GM21515 (cell line): ENCODE measurements at regions not wholly inside any gene's neighbourhood (a gene's known extent, or its start where the extent isn't known, plus 50 kb on each side); places are given as distances from the start of the nearest gene placed in this dataset.
"Not testable (repeated sequence)": the region's sequence is repeated elsewhere in the genome, so short reads cannot be mapped to it uniquely, and the experiment has no call there.

Source experiments
- ATAC-seq: cut with Tn5 transposase; IDR thresholded peaks from one replicate; pipeline ENCODE4 v1.9.1; 2021; ENCODE audit not compliant: unreplicated experiment

DNA sequence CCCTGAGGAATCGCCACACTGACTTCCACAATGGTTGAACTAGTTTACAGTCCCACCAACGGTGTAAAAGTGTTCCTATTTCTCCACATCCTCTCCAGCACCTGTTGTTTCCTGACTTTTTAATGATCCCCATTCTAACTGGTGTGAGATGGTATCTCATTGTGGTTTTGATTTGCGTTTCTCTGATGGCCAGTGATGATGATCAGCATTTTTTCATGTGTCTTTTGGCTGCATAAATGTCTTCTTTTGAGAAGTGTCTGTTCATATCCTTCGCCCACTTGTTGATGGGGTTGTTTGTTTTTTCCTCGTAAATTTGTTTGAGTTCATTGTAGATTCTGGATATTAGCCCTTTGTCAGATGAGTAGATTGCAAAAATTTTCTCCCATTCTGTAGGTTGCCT, 223.5 kb downstream of the MAF start:
- ATAC-seq, result not testable (repeated sequence)

DNA sequence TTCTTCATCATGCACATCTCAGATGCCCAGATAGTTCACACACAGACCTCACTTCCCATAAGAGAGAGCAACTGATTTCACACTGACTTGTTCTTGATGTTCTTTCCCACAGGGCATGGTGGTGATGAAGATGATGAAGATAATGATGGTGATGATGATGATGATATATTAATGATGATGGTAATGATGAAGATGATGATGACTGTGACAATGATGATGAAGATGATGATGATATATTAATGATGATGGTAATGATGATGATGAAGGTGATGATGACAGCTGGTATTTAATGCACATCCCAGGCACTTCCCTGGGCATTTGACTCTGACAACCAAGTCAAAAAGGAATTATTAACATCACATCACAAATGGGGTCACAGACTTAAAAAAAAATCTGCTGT, 225.2 kb downstream of the MAF start:
- ATAC-seq, result no peak

DNA sequence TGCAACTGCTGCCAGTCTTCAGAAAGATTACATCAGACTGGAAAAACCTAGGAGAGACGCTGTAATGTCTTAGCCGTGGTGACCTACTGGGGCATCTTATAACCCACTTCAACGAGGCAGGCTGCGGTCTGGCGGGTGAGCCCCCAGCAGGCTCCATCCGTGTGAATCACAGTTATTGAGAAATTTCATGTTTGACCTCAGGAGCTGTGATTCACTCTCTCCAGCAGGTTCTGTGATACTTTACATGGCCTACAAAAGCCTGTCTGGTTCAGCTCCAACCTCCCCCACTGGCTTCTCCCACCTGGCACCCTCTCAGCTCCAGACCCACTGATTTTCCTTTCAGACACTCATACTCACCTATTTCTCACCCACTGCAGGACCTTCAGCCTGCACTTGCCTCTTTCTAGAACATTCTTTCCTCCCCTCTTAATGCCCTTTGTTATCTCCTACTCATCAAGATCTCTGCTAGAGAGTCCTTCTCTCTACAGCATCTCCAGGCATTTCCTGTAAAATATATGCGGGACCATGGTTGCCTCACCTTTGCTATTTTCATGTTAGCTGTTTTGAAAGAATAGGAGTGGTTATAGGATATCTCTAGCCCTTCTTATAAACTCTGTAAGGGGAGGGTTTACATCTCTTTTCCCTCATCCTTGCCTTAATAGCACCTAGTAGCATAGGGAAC, 227.9 kb downstream of the MAF start:
- ATAC-seq, result no peak

DNA sequence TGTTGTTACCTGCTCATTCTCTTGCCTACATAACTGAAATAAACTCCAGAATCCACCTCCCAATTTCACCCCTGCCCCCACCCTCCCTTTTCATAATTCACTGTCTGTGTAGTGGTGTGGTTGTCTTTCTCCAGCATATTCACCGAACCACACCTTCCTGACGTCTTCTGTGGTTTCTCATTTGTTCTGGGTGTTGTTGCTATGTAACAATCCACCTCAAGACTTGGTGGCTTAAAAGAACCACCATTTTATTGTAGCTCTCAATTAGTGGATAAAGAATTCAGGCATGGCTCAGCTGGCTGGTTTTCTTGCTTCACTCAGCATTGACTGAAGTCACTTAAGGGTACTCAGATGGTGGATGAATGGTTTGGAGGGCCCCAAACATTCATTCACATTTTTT, 229.8 kb downstream of the MAF start:
- no peak for ATAC-seq

DNA sequence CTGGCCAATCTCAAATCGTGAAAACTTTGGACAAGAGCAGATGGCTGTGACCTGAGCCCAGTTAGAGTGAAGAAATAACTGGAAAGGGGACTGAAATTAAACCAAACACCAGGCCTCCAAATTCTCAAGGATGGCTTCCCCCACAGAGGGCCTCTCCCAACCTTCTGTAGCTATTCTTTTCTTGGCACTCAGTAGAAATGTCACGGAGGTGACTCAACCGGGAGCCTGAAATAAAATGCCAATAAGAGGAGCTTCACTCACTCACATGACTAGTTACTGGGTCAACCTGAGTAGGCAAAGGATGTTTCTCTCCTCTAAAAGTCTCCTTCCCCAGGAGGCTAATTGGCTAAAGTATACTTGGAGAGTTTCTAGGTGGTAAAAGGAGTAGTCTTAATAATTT, 230.7 kb downstream of the MAF start:
- ATAC-seq, result no peak

DNA sequence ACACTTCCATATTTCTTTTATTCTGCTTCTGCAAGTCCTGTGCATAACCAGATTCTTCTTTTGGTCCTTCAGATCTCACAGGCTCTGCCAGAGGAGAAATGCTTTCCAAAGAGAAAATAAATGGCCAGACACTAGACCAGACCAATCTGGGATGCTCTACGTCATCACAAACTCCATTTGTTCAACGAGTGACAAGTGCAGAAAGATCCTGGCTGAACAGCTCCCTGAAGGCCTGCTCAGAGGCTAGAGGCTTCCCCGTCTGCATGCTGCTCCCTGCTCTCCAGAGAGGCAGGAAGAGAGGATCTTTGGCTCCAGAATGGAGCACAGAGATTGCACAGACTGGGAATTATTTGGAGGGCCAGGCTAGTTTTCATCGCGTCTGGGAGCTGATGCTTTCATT, 232.7 kb downstream of the MAF start:
- no peak for ATAC-seq

DNA sequence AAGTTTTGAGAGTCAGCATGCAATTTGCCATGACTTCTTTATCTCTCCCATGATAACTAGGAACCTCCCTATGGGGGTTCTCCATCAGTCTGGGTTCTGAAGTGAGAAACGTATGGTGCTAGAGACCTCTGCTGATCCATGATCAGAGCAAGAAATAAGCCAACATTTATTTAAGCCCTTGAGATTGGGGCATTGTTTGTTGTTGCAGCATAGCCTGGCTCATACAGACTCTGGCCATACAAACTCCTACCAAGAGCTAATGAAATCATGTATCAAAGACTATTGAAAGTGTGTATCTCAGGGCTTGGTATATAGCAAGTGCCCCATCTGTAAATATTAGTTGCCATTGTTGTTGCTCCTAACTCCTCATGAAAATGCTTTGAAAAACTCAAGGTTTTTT, 233.9 kb downstream of the MAF start:
- no peak for ATAC-seq

DNA sequence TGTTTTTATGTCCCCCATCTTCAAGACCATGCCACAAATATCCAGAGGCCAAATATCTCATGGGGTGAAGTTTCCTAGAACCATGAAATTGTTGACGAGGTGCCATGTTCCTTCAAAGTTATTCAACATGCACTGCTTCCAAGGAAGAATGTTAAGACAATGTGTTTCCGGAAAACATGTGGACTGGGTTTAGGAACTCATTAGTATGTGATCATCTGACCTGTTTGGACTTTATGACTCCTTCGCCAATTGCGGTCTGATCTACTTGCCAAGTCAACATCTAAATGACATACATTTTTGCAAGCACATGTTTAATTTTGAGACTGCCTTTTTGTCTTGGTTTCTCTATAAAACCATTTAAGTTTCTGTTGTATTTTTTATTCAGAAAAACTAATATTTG, 234.8 kb downstream of the MAF start:
- no peak for ATAC-seq

DNA sequence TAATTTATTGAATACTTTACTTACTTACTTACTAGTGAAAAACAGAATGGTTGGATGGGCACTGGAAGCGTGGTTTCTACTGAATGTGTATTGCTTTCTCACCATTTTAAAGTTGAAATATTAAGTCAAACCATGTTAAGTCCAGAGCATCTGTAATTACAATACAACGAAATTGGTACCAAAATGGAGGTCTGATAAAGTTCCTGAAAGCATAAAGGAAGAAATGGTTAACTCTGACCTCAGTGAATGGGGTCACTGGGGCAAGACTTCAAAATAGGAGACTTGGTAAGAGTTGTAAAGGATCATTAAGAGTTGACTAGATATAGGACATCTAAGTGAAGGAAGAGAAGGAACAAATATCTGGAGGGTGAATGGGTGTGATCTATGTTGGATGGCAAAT, 237.1 kb downstream of the MAF start:
- no peak for ATAC-seq

DNA sequence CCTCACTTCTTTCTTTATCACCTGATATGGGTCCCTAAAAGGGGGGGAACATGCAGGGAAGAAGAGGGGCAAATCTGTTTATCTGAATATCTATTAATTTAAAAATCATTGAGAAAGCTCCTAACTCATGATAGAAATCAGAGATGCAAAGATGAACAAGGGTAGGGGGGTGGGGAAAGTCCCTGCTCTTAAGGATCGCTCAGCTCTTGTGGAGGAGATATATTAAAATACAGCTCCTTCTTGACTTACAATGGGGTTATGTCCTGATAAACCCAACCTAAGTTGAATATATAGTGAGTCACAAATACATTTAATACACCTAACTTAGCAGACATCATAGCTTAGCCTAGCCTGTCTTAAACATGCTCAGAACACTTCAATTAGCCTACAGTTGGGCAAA, 237.5 kb downstream of the MAF start:
- no peak for ATAC-seq

DNA sequence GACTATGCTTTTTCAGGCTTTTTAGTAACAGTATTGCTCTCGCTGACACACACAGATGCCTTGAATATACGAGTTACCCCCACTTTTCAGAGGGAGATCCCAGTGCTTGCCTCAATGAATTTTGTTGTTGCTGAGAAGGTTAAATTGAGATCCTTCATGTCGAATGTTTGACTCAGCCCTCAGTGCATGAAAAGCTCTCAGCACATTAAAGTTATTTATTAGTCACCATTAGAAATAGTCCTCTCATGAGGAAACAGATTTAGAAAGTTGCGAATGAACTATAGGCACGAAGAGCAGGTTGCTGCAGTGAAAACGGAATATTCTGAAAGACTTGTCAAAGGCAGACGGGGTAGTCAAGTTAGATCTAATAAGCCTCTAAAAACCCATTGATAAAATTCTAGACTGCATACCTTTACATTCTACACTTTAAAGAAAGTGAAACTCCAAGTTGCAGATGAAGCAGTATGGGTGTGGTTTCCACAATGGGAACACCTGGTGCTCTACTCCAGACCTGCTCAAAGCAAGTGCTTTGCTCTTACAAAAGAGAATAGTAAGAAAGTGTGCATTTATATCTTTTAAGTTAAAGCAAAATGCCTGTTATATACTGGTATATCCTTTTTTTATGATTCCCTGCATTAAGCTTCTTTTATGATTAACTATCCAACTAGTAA, 238.1 kb downstream of the MAF start:
- no peak for ATAC-seq

DNA sequence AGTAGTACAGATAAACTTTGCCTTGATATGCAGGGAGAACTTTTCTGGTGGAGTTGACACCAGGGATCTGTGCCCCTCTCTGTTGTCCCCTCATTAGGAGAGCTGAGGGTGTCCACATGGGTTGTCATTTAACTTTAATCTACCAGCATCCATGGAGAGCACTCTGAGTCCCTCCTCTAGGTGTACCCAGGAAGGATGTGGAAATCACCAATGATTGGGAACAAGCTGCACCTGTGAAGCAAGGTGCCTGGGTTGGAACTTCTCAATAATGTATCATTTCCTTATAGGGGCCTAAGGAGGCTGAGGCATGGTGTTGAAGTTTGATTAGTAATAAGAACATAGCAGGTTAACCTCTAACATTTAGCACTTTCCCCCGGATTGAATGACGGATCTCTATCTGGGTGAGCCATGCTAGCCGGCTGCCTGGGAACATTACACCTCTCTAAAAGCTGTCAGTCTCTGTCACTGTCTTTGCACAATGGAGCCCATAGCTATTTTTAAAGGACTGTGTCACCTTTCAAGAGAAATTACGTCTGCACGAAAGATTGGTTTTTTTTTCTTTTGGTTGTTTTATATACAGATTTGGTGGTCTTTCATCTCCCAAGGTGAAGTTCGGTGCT, 239.3 kb downstream of the MAF start:
- no peak for ATAC-seq

DNA sequence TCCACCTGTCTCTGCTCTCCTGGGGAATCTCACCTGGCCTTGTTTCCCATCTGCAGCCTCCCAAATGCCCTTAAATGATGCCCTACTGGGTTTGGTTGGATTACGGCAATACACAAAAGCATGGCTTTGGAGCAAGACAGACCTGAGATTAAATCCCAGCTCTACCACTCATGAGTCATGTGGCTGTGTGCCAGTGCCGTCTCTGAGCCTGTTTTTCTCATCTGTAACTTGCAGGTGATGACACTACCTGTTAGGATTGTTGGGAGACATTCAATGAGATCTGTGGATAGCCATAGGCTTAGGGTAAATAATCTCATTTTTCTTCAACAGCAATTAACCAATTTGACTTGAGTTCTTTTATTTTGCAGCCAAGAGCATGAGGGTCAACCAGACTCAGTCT, 240.3 kb downstream of the MAF start:
- ATAC-seq, result no peak

DNA sequence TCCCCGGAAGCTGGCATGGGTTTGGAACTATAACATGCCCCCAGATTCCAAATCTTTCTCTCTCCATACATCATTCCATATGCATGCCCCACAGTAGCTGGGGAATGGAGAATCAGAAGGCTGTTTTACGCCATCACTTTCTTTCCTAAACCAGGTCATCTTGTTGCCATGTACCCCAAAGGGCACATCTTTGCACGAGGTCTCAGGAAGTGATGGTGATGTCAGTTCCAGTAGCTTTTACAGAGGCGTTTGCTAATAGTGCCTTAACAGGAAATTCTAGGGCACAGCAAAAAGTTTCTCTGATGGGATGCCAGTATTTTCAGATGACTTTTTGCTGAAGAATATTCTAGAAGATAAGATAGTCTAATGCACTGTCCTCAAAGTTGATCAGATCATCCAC, 241.5 kb downstream of the MAF start:
- ATAC-seq, result no peak

DNA sequence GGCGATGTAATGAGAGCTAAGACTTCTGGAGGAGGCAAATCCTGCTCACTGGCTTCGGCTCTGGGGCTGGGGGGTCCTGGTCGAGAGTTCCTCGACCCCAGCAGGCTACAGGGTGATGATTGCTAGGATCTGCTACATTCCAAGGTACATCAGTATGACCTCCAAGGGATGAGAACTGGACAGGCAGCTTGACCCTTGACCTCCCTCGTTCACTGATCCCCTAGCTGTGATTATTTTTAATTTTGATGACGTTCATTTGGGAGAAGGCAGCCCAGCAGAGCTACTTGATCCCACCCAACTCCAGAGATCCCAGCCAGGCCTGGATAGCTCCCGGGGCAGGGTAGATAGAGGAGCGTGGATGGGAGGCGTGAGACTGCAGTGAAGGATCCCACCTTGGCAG, 242.3 kb downstream of the MAF start:
- ATAC-seq, result no peak

DNA sequence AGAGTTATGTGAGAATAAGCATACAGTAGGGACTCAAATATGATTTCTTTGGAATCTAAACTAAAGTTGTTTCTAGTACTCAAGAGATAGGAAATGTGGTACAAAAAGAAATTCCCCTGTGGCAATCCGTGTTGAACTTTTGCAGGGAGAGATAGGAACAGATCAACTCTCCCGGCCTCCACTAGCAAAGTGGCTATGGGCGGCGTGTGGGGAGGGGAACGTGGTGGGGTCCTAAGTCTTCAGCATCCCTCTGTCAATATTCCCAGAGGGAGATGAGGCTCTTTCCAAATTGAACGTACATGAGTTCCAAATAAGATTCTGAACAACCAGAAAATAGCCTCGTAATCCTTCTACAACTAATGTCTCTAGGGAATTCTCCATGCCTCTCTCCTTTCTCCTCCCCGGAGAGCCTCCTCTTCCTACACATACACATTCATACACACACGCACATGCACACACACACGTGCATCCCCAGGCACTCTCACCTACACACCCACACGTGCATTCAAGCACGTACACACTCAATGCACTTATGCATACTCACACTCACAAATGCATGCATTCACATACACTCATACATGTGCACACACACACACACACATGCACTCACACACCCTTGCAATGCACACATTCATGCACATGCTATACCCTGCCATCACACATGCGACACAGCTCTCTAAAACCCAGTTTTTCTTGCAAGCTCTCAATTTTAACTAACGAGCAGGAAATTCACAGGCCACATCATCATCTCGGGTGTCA, 244.8 kb downstream of the MAF start:
- no peak for ATAC-seq

DNA sequence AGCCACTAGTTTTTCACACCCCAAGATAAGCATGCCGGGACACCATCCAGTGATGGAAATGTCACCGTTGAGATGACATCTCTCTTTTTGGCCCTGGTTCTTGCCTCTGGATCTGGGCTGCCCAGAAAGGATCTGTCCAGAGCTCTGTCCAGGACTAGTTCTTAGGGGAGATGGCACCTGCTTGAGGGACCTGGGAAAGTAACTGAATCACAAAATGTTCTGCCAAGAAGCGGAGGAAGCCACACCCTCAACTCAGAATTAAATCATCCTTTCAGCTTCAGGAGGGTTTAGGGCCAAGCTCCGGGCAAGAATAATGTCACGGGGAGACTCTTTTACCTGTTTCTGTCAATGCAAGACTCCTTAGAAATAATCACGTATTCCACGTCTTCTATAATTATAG, 248.6 kb downstream of the MAF start:
- no peak for ATAC-seq

DNA sequence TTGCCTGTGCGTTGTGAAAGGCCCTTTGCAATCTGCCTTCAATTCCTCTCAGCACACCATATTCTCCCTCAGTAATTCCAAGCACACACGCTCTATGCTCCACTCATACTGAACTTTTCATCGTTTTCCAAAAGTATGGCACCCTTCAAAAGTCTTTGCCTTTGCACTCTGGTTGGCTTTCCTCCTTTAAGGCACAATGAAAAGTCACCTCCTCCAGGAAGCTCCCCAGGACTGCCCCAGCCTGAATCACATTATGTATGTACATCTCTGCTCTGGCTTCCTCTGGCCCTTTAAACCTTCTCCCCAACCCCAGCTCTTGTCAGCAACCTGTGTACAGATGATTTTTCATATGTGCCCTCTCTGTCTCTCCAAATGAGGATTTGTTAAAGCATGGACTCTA, 250.7 kb downstream of the MAF start:
- ATAC-seq, result no peak

DNA sequence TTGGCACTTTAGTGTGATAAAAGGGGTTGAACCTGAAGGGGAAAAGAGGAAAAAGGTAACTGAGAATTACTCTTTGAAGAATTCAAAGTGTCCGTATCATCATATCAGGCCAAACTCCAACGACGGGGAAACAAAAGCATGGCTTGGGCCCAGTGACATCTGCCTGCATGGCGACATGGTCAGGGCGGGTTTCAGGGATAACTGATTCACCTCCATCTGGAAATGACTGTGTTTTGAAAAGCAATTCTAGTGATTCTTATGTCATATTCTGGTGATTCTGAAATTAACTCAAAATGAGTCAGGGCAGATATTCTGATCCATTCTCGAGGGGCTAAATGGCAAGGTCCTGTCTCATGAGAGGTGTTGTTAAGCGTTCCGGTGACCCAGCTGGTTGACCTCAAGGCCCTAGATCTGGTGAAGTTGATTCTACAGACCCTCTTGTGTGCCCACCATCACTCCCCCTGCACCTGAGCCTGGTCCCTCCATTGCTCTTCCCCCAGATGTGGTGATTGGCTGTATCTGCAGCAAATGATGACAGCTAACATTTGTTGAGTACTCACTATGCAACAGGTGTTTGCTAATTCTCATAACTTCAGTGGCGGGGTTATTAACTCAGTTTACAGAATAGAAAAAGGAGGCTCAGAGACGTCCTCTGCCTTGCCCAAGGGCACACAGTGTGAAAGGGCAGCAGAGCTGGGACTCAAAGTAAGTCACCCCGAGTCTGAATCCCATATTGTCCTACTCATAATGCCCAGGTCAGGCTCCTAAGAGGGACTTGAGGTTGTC, 251.8 kb downstream of the MAF start:
- ATAC-seq, result no peak

DNA sequence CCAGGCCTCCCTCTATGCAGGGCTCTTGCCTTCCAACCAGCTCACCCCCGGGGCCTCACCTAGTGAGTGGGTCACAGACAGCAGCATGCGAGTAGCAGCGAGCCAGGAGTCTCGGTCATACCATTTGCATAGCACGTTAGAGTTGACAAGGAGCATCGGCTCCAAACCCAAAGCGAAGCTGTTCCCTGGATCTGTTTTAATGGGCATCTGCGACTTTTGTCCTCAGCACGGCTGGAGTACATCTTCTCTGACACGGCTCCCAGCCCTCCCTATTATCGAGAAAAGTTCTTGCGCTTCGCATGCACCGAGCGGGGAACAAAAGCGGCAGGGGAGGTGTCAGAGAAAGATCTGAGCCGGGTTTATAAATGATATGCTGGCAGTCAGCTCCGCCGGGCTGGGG, 253.3 kb downstream of the MAF start:
- ATAC-seq, result no peak

DNA sequence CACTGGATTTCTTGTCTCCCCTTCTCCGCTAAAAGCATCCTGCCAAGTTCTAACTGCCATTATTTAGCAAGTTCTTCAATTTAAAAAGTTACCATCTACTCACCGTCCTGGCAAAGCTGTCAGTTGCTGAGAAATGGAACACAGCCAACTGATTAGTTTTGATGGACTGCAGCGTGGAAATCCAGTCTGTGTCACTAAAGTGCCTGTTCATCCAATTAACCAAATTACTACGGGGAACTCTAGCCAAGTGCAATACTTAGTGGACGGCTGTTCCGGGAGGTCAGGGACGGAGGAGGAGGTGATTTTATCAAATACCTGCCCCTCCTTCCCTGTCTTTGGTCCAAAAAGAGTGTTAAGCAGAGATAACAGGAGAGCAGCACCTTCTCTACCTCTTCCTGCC, 260.7 kb downstream of the MAF start:
- no peak for ATAC-seq
